ENCODE measurements at regions not wholly inside any gene's neighbourhood (a gene's known extent, or its start where the extent isn't known, plus 50 kb on each side); places are given as distances from the start of the nearest gene placed in this dataset.
A peak's percentile ranks its signal among the peaks of the same experiment; 100 is the strongest.

- no peak overlapping the region for H3K4me3 ChIP-seq (ENCODE audit: low read length)
- Mint-ChIP-seq H3K9me3 (no peaks in the 10 kb centered on the region), H3K4me3 (no peak overlapping the region), H3K27ac (no peak overlapping the region), H3K27me3 (peaks cover 6 to 8% of the 10 kb centered on the region in 2 donors), H3K4me1 (no peaks in the 10 kb centered on the region), H3K36me3 (no peaks in the 10 kb centered on the region)
- ChIA-PET CTCF (no interaction called here), POLR2A (no interaction called here)
- no peak overlapping the region for H3K27ac ChIP-seq (ENCODE audit: low read depth, low read length)
- H3K36me3 ChIP-seq (ENCODE audit: insufficient read depth, low read length) = no peaks in the 10 kb centered on the region
- no peaks in the 10 kb centered on the region for H3K9me3 ChIP-seq (ENCODE audit: low read length)
- H3K4me1 ChIP-seq (ENCODE audit: insufficient read depth, low read length) = no peaks in the 10 kb centered on the region
- DNase-seq = no peak
- H3K27me3 ChIP-seq (ENCODE audit: insufficient read depth, low read length, poor library complexity, severe bottlenecking) = no peaks in the 10 kb centered on the region
These were observed 171.9 kb downstream of the HRH4 start for GRCh38 chr18:24632158-24632988.

DNA sequence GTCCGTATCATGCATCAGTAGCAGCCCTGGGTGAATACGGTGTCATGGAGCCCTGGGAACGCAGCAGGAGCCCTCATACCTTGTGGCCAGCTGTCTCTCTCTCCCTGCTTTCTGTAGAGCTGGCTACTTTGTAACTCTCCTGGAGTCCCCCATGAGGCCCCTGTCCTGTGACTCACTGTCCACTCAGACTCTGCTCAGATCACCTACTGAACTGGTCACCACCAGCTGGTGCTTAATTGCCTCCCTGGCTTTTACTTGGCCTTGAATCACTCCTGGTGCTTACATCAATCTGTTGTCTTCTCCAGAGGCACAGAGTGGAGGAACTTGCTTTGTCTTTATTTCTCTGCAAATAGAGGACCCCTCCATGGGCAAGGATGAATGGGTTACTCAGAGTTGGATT, 172.7 kb downstream of the HRH4 start:
- no peaks in the 10 kb centered on the region for H3K9me3 ChIP-seq (ENCODE audit: low read length)
- Mint-ChIP-seq H3K27me3 (peaks cover 6 to 8% of the 10 kb centered on the region in 2 donors), H3K9me3 (no peaks in the 10 kb centered on the region), H3K4me3 (no peak overlapping the region), H3K27ac (no peak overlapping the region), H3K36me3 (no peaks in the 10 kb centered on the region), H3K4me1 (no peaks in the 10 kb centered on the region)
- no peaks in the 10 kb centered on the region for H3K4me1 ChIP-seq (ENCODE audit: insufficient read depth, low read length)
- H3K27ac ChIP-seq (ENCODE audit: low read depth, low read length) = no peak overlapping the region
- ChIA-PET POLR2A (no interaction called here), CTCF (no interaction called here)
- H3K4me3 ChIP-seq (ENCODE audit: low read length) = no peak overlapping the region
- H3K27me3 ChIP-seq (ENCODE audit: insufficient read depth, low read length, poor library complexity, severe bottlenecking) = no peaks in the 10 kb centered on the region
- H3K36me3 ChIP-seq (ENCODE audit: insufficient read depth, low read length) = no peaks in the 10 kb centered on the region
- DNase-seq = no peak

DNA sequence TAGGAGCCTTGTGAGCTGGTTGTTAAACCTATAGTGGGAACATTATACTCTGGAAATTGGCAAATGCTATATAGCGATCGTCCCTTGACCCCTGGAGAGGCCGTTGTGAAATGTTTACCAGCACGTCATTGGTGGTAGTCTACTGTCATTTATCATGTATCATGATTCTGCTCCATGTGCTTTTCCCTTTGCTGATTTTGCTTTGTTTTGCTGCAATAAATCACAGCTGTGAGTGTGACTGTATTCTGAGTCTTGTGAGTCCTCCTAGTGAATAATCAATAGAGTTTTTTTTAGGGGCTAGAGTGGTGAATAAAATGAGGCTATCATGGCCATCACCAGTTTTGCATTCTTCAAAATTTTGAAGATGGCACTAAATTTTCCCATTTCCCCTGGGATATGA, 189.1 kb downstream of the HRH4 start:
- Histone ChIP-seq H3K4me3 (ENCODE audit: low read length) (no peak overlapping the region), H3K4me1 (ENCODE audit: insufficient read depth, low read length) (no peaks in the 10 kb centered on the region), H3K27ac (ENCODE audit: low read depth, low read length) (no peak overlapping the region), H3K36me3 (ENCODE audit: insufficient read depth, low read length) (no peaks in the 10 kb centered on the region), H3K9me3 (ENCODE audit: low read length) (no peaks in the 10 kb centered on the region), H3K27me3 (ENCODE audit: insufficient read depth, low read length, poor library complexity, severe bottlenecking) (no peaks in the 10 kb centered on the region)
- Mint-ChIP-seq H3K36me3 (no peaks in the 10 kb centered on the region), H3K4me1 (no peaks in the 10 kb centered on the region), H3K27ac (no peak overlapping the region), H3K4me3 (no peak overlapping the region), H3K9me3 (peaks cover 0 to 6% (median 4%) of the 10 kb centered on the region in 5 donors), H3K27me3 (peaks cover 11 to 36% of the 10 kb centered on the region in 2 donors)
- ChIA-PET CTCF (no interaction called here), POLR2A (no interaction called here)
- no peak for DNase-seq

DNA sequence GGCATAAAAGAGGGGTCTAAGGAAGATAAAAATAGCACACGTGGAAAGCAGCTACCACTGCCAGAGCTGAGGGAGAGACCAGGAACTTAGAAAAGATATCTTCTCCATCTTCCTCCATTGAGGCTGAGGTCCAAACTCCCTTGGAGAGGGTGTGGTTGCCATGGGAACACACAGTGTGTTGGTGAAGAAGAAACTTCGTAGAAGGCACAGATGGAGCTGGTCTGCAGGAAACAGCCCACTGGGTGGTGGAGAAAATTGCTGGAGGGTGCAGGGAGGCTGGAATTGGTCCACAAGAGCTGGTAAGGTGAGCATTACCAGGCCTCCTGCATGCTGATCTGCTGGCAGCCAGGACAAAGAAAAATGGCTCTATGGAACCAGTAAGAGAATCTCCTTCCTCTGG, 191.0 kb downstream of the HRH4 start:
- no peak for DNase-seq
- H3K9me3 Mint-ChIP-seq = peaks cover 0 to 6% (median 4%) of the 10 kb centered on the region in 5 donors
- Histone ChIP-seq H3K4me3 (ENCODE audit: low read length) (no peak overlapping the region), H3K27ac (ENCODE audit: low read depth, low read length) (no peak overlapping the region), H3K36me3 (ENCODE audit: insufficient read depth, low read length) (no peaks in the 10 kb centered on the region), H3K9me3 (ENCODE audit: low read length) (no peaks in the 10 kb centered on the region), H3K27me3 (ENCODE audit: insufficient read depth, low read length, poor library complexity, severe bottlenecking) (no peaks in the 10 kb centered on the region), H3K4me1 (ENCODE audit: insufficient read depth, low read length) (no peaks in the 10 kb centered on the region)
- H3K36me3 Mint-ChIP-seq = no peaks in the 10 kb centered on the region
- ChIA-PET POLR2A (no interaction called here), CTCF (interaction anchor here (1.1 kb wide), 1 partner anchor 9 kb away, joined by 3 read pairs; no protein-coding TSS in a partner anchor)
- H3K27ac Mint-ChIP-seq = no peak overlapping the region
- H3K4me3 Mint-ChIP-seq = no peak overlapping the region
- peaks cover 10 to 36% of the 10 kb centered on the region in 2 donors for H3K27me3 Mint-ChIP-seq
- H3K4me1 Mint-ChIP-seq = no peaks in the 10 kb centered on the region

GRCh38 chr18:24656050-24656449, 195.6 kb downstream of the HRH4 start:
- CTCF ChIA-PET = no interaction called here
- H3K4me3 ChIP-seq (ENCODE audit: low read length) = no peak overlapping the region
- POLR2A ChIA-PET = no interaction called here
- peaks cover 0 to 4% (median 3%) of the 10 kb centered on the region in 5 donors for H3K9me3 Mint-ChIP-seq
- no peaks in the 10 kb centered on the region for H3K36me3 Mint-ChIP-seq
- H3K9me3 ChIP-seq (ENCODE audit: low read length) = no peaks in the 10 kb centered on the region
- DNase-seq = no peak
- H3K36me3 ChIP-seq (ENCODE audit: insufficient read depth, low read length) = no peaks in the 10 kb centered on the region
- H3K4me3 Mint-ChIP-seq = no peak overlapping the region
- peak overlapping the region in 1 of 8 donors; percentile 38 for H3K27ac Mint-ChIP-seq
- H3K27ac ChIP-seq (ENCODE audit: low read depth, low read length) = no peak overlapping the region
- H3K4me1 ChIP-seq (ENCODE audit: insufficient read depth, low read length) = peaks cover 15% of the 10 kb centered on the region
- H3K4me1 Mint-ChIP-seq = peaks cover 11 to 17% (median 12%) of the 10 kb centered on the region in 3 donors
- peaks cover 6 to 9% of the 10 kb centered on the region in 2 donors for H3K27me3 Mint-ChIP-seq
- no peaks in the 10 kb centered on the region for H3K27me3 ChIP-seq (ENCODE audit: insufficient read depth, low read length, poor library complexity, severe bottlenecking)

GRCh38 chr18:24656551-24657443, 196.4 kb downstream of the HRH4 start:
- H3K27ac Mint-ChIP-seq = peak overlapping the region in 1 of 8 donors; percentile 38
- peaks cover 0 to 3% (median 0%) of the 10 kb centered on the region in 5 donors for H3K9me3 Mint-ChIP-seq
- Histone ChIP-seq H3K4me1 (ENCODE audit: insufficient read depth, low read length) (peaks cover 16% of the 10 kb centered on the region), H3K27me3 (ENCODE audit: insufficient read depth, low read length, poor library complexity, severe bottlenecking) (no peaks in the 10 kb centered on the region), H3K36me3 (ENCODE audit: insufficient read depth, low read length) (no peaks in the 10 kb centered on the region), H3K27ac (ENCODE audit: low read depth, low read length) (no peak overlapping the region), H3K9me3 (ENCODE audit: low read length) (no peaks in the 10 kb centered on the region), H3K4me3 (ENCODE audit: low read length) (no peak overlapping the region)
- ChIA-PET CTCF (no interaction called here), POLR2A (no interaction called here)
- H3K36me3 Mint-ChIP-seq = no peaks in the 10 kb centered on the region
- H3K27me3 Mint-ChIP-seq = peaks cover 2 to 4% of the 10 kb centered on the region in 2 donors
- no peak overlapping the region for H3K4me3 Mint-ChIP-seq
- H3K4me1 Mint-ChIP-seq = peaks cover 12 to 19% (median 13%) of the 10 kb centered on the region in 3 donors
- no peak for DNase-seq

- CTCF ChIA-PET = no interaction called here
- Histone ChIP-seq H3K27ac (ENCODE audit: low read depth, low read length) (no peak overlapping the region), H3K27me3 (ENCODE audit: insufficient read depth, low read length, poor library complexity, severe bottlenecking) (no peaks in the 10 kb centered on the region), H3K36me3 (ENCODE audit: insufficient read depth, low read length) (no peaks in the 10 kb centered on the region), H3K9me3 (ENCODE audit: low read length) (no peaks in the 10 kb centered on the region), H3K4me3 (ENCODE audit: low read length) (no peak overlapping the region), H3K4me1 (ENCODE audit: insufficient read depth, low read length) (peaks cover 16% of the 10 kb centered on the region)
- Mint-ChIP-seq H3K9me3 (no peaks in the 10 kb centered on the region), H3K4me3 (no peak overlapping the region), H3K27me3 (no peaks in the 10 kb centered on the region), H3K4me1 (peaks cover 12 to 19% (median 13%) of the 10 kb centered on the region in 3 donors), H3K36me3 (no peaks in the 10 kb centered on the region), H3K27ac (no peak overlapping the region)
- POLR2A ChIA-PET = no interaction called here
- DNase-seq = no peak
These were observed 197.0 kb downstream of the HRH4 start for GRCh38 chr18:24657444-24657842.

DNA sequence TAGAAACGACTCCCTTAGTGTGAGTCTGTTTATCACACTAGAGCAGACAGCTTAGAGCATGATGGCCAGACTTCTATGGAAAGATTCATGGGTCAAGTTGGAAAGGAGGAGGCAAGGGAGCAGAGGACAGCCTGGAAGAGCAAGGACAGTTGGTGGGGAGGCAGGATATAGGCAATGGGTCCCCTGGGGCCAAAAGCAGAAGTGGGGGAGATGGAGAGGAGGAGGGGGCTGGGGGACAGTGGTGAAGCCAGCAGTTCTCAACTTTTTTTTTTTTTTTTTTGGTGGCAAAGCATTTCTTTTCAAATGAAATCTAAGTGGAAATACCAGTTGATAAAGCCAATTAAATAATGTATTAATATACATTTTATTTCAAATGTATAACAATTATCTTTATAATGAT, 197.9 kb downstream of the HRH4 start:
- H3K4me3 Mint-ChIP-seq = peak overlapping the region in 1 of 7 donors; percentile 2
- no peaks in the 10 kb centered on the region for H3K9me3 ChIP-seq (ENCODE audit: low read length)
- H3K4me3 ChIP-seq (ENCODE audit: low read length) = no peak overlapping the region
- CTCF ChIA-PET = no interaction called here
- no peaks in the 10 kb centered on the region for H3K36me3 Mint-ChIP-seq
- H3K9me3 Mint-ChIP-seq = no peaks in the 10 kb centered on the region
- H3K36me3 ChIP-seq (ENCODE audit: insufficient read depth, low read length) = no peaks in the 10 kb centered on the region
- no peak for DNase-seq
- no peak overlapping the region for H3K27ac ChIP-seq (ENCODE audit: low read depth, low read length)
- peaks cover 16% of the 10 kb centered on the region for H3K4me1 ChIP-seq (ENCODE audit: insufficient read depth, low read length)
- H3K27me3 Mint-ChIP-seq = peaks cover 0 to 5% of the 10 kb centered on the region in 2 donors
- peak overlapping the region in 3 of 8 donors; percentile 32 to 69 (median 51) for H3K27ac Mint-ChIP-seq
- peaks cover 13 to 19% (median 16%) of the 10 kb centered on the region in 3 donors for H3K4me1 Mint-ChIP-seq
- POLR2A ChIA-PET = no interaction called here
- no peaks in the 10 kb centered on the region for H3K27me3 ChIP-seq (ENCODE audit: insufficient read depth, low read length, poor library complexity, severe bottlenecking)

Measured in CD8-positive, alpha-beta memory T cell (primary cell).